Neuronal stem cell (in vitro differentiated cells): ENCODE measurements at regions not wholly inside any gene's neighbourhood (a gene's known extent, or its start where the extent isn't known, plus 50 kb on each side); places are given as distances from the start of the nearest gene placed in this dataset.

ENCODE experiments used
- DNase-seq: peaks from one replicate; pipeline ENCODE4 v3.0.0-alpha.2; 2013; ENCODE audit warnings: low spot score
- H2AFZ ChIP-seq: one replicate; pipeline ENCODE4 v1.6.1; 2013; ENCODE audit warnings: mild to moderate bottlenecking, low read length, inconsistent platforms
- H2AK5ac ChIP-seq: 2 replicates; pipeline ENCODE4 v1.6.1; 2013; ENCODE audit warnings: low read depth, mild to moderate bottlenecking, inconsistent platforms, low read length, moderate library complexity, mixed read lengths
- H2BK120ac ChIP-seq: 2 replicates; pipeline ENCODE4 v1.6.1; 2013; ENCODE audit warnings: low read depth, mild to moderate bottlenecking, inconsistent platforms, low read length, moderate library complexity, mixed read lengths
- H2BK12ac ChIP-seq: one replicate; pipeline ENCODE4 v1.6.1; 2013; ENCODE audit warnings: low read length, inconsistent platforms
- H2BK15ac ChIP-seq: 2 replicates; pipeline ENCODE4 v1.6.1; 2013; ENCODE audit warnings: mild to moderate bottlenecking, low read length, inconsistent platforms, mixed read lengths
- H2BK5ac ChIP-seq: one replicate; pipeline ENCODE4 v1.6.1; 2013; ENCODE audit warnings: inconsistent platforms, mild to moderate bottlenecking, low read length, moderate library complexity
- H3K14ac ChIP-seq: one replicate; pipeline ENCODE4 v1.6.1; 2013; ENCODE audit warnings: low read length, inconsistent platforms
- H3K18ac ChIP-seq: 2 replicates; pipeline ENCODE4 v1.6.1; 2013; ENCODE audit warnings: low read length, inconsistent platforms
- H3K23ac ChIP-seq: 2 replicates; pipeline ENCODE4 v1.6.1; 2013; ENCODE audit warnings: low read depth, mild to moderate bottlenecking, mixed read lengths, low read length, inconsistent platforms; ENCODE audit not compliant: poor library complexity
- H3K27ac ChIP-seq: replicated peaks from 3 replicates; pipeline ENCODE4 v1.5.1; 2013; ENCODE audit warnings: low read length, inconsistent platforms
- H3K27me3 ChIP-seq, 3 experiments: 2 replicates each; pipeline ENCODE4 v1.6.1; 2013; ENCODE audit warnings: low read length in 3 of 3, mild to moderate bottlenecking in 2 of 3, inconsistent platforms in 1 of 3, low read depth in 1 of 3, mixed read lengths in 1 of 3, moderate library complexity in 1 of 3; ENCODE audit not compliant: control insufficient read depth in 3 of 3, insufficient read depth in 3 of 3
- H3K36me3 ChIP-seq, 2 donors: replicated peaks in 1 of 2; 2 replicates each; pipeline ENCODE4 v1.6.1; 2013; ENCODE audit warnings: low read length in 2 of 2; ENCODE audit not compliant: control insufficient read depth in 2 of 2, insufficient read depth in 2 of 2
- H3K4ac ChIP-seq: 2 replicates; pipeline ENCODE4 v1.6.1; 2013; ENCODE audit warnings: inconsistent platforms, mild to moderate bottlenecking, low read length, moderate library complexity
- H3K4me1 ChIP-seq, 2 donors: 1 replicate in 1 of 2; 2 replicates in 1 of 2; pipeline ENCODE4 v1.6.1; 2013; ENCODE audit warnings: low read length in 2 of 2, low read depth in 1 of 2; ENCODE audit not compliant: control insufficient read depth in 2 of 2, insufficient read depth in 1 of 2
- H3K4me2 ChIP-seq: one replicate; pipeline ENCODE4 v1.6.1; 2013; ENCODE audit warnings: mild to moderate bottlenecking, low read length, inconsistent platforms; ENCODE audit not compliant: insufficient read depth, poor library complexity, severe bottlenecking
- H3K4me3 ChIP-seq, 2 donors: 2 replicates each; pipeline ENCODE4 v1.5.1; 2013; ENCODE audit warnings: low read length in 2 of 2, mild to moderate bottlenecking in 2 of 2, inconsistent platforms in 1 of 2, moderate library complexity in 1 of 2
- H3K79me1 ChIP-seq: one replicate; pipeline ENCODE4 v1.6.1; 2013; ENCODE audit warnings: low read depth, mild to moderate bottlenecking, inconsistent platforms, low read length, moderate library complexity
- H3K9ac ChIP-seq: one replicate; pipeline ENCODE4 v1.6.1; 2013; ENCODE audit warnings: mild to moderate bottlenecking, low read depth, low read length, inconsistent platforms; ENCODE audit not compliant: poor library complexity
- H3K9me3 ChIP-seq, 2 donors: replicated peaks in 1 of 2; 2 replicates each; pipeline versions ENCODE3 to v1.6.1; 2013; ENCODE audit warnings: low read length in 2 of 2, mild to moderate bottlenecking in 2 of 2, inconsistent platforms in 1 of 2, low read depth in 1 of 2, mixed read lengths in 1 of 2, moderate library complexity in 1 of 2; ENCODE audit not compliant: control insufficient read depth in 2 of 2, insufficient read depth in 1 of 2
- H4K8ac ChIP-seq: one replicate; pipeline ENCODE4 v1.6.1; 2013; ENCODE audit warnings: low read depth, mild to moderate bottlenecking, inconsistent platforms, low read length, moderate library complexity
- H4K91ac ChIP-seq: one replicate; pipeline ENCODE4 v1.6.1; 2013; ENCODE audit warnings: low read length, low read depth, mild to moderate bottlenecking, inconsistent platforms; ENCODE audit not compliant: poor library complexity
- WGBS, 2 donors: extraction: QIAGEN DNeasy Blood & Tissue Kit; methylation state at CpG; one replicate each; pipeline ENCODE4 v1.1.7; 2013; ENCODE audit warnings: missing lambda C conversion rate in 2 of 2, mixed read lengths in 1 of 2; ENCODE audit not compliant: insufficient read length in 2 of 2, insufficient replicate concordance in 1 of 2; ENCODE audit errors: extremely low coverage in 2 of 2; 5-methylcytosine and 5-hydroxymethylcytosine counted together

- H3K9me3 ChIP-seq: no peaks in the 10 kb centered on the region
- WGBS, 2 donors: no CpG with 5 or more reads among the region's 3 CpGs
- no peak overlapping the region for H2BK12ac ChIP-seq
- H3K4ac ChIP-seq: no peak overlapping the region
- no peak overlapping the region for H3K4me3 ChIP-seq
- H3K14ac ChIP-seq: no peak overlapping the region
- H2AFZ ChIP-seq: no peak overlapping the region
- peak overlapping the region; percentile 27 for H3K18ac ChIP-seq
- no peak overlapping the region for H3K9ac ChIP-seq
- DNase-seq: no peak
- H3K36me3 ChIP-seq: no peaks in the 10 kb centered on the region
- no peak overlapping the region for H3K4me2 ChIP-seq
- H3K79me1 ChIP-seq: no peaks in the 10 kb centered on the region
- H2BK15ac ChIP-seq: no peak overlapping the region
- no peak overlapping the region for H2AK5ac ChIP-seq
- no peaks in the 10 kb centered on the region for H3K27me3 ChIP-seq
- no peaks in the 10 kb centered on the region for H3K4me1 ChIP-seq
- no peak overlapping the region for H3K27ac ChIP-seq
- H3K23ac ChIP-seq: no peak overlapping the region
- no peak overlapping the region for H4K8ac ChIP-seq
- H2BK120ac ChIP-seq: no peak overlapping the region
- H4K91ac ChIP-seq: no peak overlapping the region
- H2BK5ac ChIP-seq: no peak overlapping the region
These were observed 288.8 kb downstream of the CENPC start for GRCh38 chr4:67256388-67257043.

GRCh38 chr4:67250131-67250896, 295.0 kb downstream of the CENPC start:
- Histone ChIP-seq H4K91ac (no peak overlapping the region), H3K4ac (no peak overlapping the region), H2AFZ (no peak overlapping the region), H2BK120ac (no peak overlapping the region), H4K8ac (no peak overlapping the region), H3K9me3 (no peaks in the 10 kb centered on the region), H2BK12ac (no peak overlapping the region), H3K4me2 (no peak overlapping the region), H2AK5ac (no peak overlapping the region), H3K27me3 (no peaks in the 10 kb centered on the region), H3K36me3 (no peaks in the 10 kb centered on the region), H3K4me3 (no peak overlapping the region), H3K27ac (no peak overlapping the region), H3K18ac (no peak overlapping the region), H3K9ac (no peak overlapping the region), H3K4me1 (no peaks in the 10 kb centered on the region), H3K79me1 (no peaks in the 10 kb centered on the region), H2BK5ac (no peak overlapping the region), H2BK15ac (no peak overlapping the region), H3K23ac (no peak overlapping the region), H3K14ac (no peak overlapping the region)
- DNase-seq: no peak
- WGBS, 2 donors: no CpG with 5 or more reads among the region's 4 CpGs

GRCh38 chr4:67236788-67237187, 308.5 kb downstream of the CENPC start:
- no peak for DNase-seq
- Histone ChIP-seq H3K4me1 (no peaks in the 10 kb centered on the region), H4K91ac (no peak overlapping the region)

GRCh38 chr4:67236318-67236717, 309.0 kb downstream of the CENPC start:
- H3K9me3 ChIP-seq: no peaks in the 10 kb centered on the region
- no peaks in the 10 kb centered on the region for H3K4me1 ChIP-seq

More at GRCh38 chr4:67236788-67237187, 308.5 kb downstream of the CENPC start:
- H3K14ac ChIP-seq: no peak overlapping the region
- no peak overlapping the region for H2AFZ ChIP-seq
- H3K4me2 ChIP-seq: no peak overlapping the region
- no peak overlapping the region for H3K27ac ChIP-seq
- no peaks in the 10 kb centered on the region for H3K27me3 ChIP-seq
- no peak overlapping the region for H3K23ac ChIP-seq
- H2AK5ac ChIP-seq: no peak overlapping the region
- no CpG with 5 or more reads among the region's 2 CpGs for WGBS, 2 donors
- H4K8ac ChIP-seq: no peak overlapping the region
- H3K4ac ChIP-seq: no peak overlapping the region
- H2BK120ac ChIP-seq: no peak overlapping the region
- H2BK15ac ChIP-seq: no peak overlapping the region
- H3K79me1 ChIP-seq: no peaks in the 10 kb centered on the region
- H3K9ac ChIP-seq: no peak overlapping the region
- no peaks in the 10 kb centered on the region for H3K9me3 ChIP-seq
- H3K18ac ChIP-seq: no peak overlapping the region
- no peak overlapping the region for H2BK5ac ChIP-seq
- no peaks in the 10 kb centered on the region for H3K36me3 ChIP-seq
- H2BK12ac ChIP-seq: no peak overlapping the region
- no peak overlapping the region for H3K4me3 ChIP-seq

More at GRCh38 chr4:67236318-67236717, 309.0 kb downstream of the CENPC start:
- Histone ChIP-seq H2AFZ (no peak overlapping the region), H3K9ac (no peak overlapping the region), H2AK5ac (no peak overlapping the region), H3K14ac (no peak overlapping the region), H3K27ac (no peak overlapping the region), H3K23ac (no peak overlapping the region), H4K91ac (no peak overlapping the region), H3K36me3 (no peaks in the 10 kb centered on the region), H2BK12ac (no peak overlapping the region), H3K4me3 (no peak overlapping the region), H2BK15ac (no peak overlapping the region), H2BK120ac (no peak overlapping the region), H2BK5ac (no peak overlapping the region), H3K18ac (no peak overlapping the region), H3K27me3 (no peaks in the 10 kb centered on the region), H4K8ac (no peak overlapping the region), H3K4me2 (no peak overlapping the region), H3K79me1 (no peaks in the 10 kb centered on the region), H3K4ac (no peak overlapping the region)
- DNase-seq: no peak
- WGBS, 2 donors: no CpG with 5 or more reads among the region's 3 CpGs
